H1 (cell line): ENCODE measurements at regions not wholly inside any gene's neighbourhood (a gene's known extent, or its start where the extent isn't known, plus 50 kb on each side); places are given as distances from the start of the nearest gene placed in this dataset.

ENCODE experiments used
- SUZ12 ChIP-seq: fragments of 200-600 bp; sonication (generic); IDR thresholded peaks from 2 replicates; pipeline ENCODE4 v1.6.1; 2012; ENCODE audit warnings: mild to moderate bottlenecking, inconsistent platforms, low read length, moderate library complexity, mixed read lengths

- TF ChIP-seq SUZ12, result no peak
- TF ChIP-seq, all 59 proteins: peak for 0
These were observed 125.2 kb upstream of the DPH6 start (continued) for GRCh38 chr15:35671197-35671596.
